HepG2 (cell line): ENCODE measurements at regions not wholly inside any gene's neighbourhood (a gene's known extent, or its start where the extent isn't known, plus 50 kb on each side); places are given as distances from the start of the nearest gene placed in this dataset.

Experiments
- ATRX ChIP-seq: sonication (generic); formaldehyde crosslinking; IDR thresholded peaks from 2 replicates; pipeline ENCODE4 v1.4.0; 2020; ENCODE audit warnings: missing genetic modification reagents, borderline replicate concordance
- BCL6 ChIP-seq: IDR thresholded peaks from 2 replicates; pipeline ENCODE4 v1.6.1; 2016; ENCODE audit warnings: missing genetic modification reagents, missing compliant biosample characterization
- ELF3 ChIP-seq: IDR thresholded peaks from 2 replicates; pipeline ENCODE4 v1.6.1; 2016; ENCODE audit warnings: missing genetic modification reagents, missing compliant biosample characterization
- EP300 ChIP-seq, 3 experiments: sonication (generic) in 1 of 3; formaldehyde crosslinking in 1 of 3; IDR thresholded peaks; 2 replicates each; pipeline versions ENCODE4 v1.5.1 to v1.6.1; 2011 to 2020; ENCODE audit warnings: low read depth in 2 of 3, low read length in 2 of 3, borderline replicate concordance in 1 of 3, improper control_type of control experiment in 1 of 3, mild to moderate bottlenecking in 1 of 3, missing genetic modification reagents in 1 of 3, moderate library complexity in 1 of 3
- FIP1L1 ChIP-seq: fragments of 200-400 bp; formaldehyde crosslinking; IDR thresholded peaks from 2 replicates; pipeline ENCODE4 v1.6.1; 2018; ENCODE audit warnings: low read depth, mild to moderate bottlenecking, low read length, moderate library complexity, borderline replicate concordance; ENCODE audit not compliant: insufficient read depth
- FOXA1 ChIP-seq, 2 experiments: fragments of 450-650 bp in 1 of 2; sonication (generic) in 1 of 2; formaldehyde crosslinking in 1 of 2; IDR thresholded peaks; 2 replicates each; pipeline versions ENCODE4 v1.4.0 to v1.6.1; 2016 to 2020; ENCODE audit warnings: missing genetic modification reagents in 1 of 2
- FOXK1 ChIP-seq: sonication (generic); formaldehyde crosslinking; IDR thresholded peaks from 2 replicates; pipeline ENCODE4 v1.4.0; 2020; ENCODE audit warnings: low read depth, missing genetic modification reagents, borderline replicate concordance
- GABPA ChIP-seq, 2 experiments: IDR thresholded peaks; 2 replicates each; pipeline ENCODE4 v1.6.1; 2011 to 2016; ENCODE audit warnings: low read depth in 2 of 2, low read length in 1 of 2, missing biosample characterization in 1 of 2, missing genetic modification characterization in 1 of 2
- GATAD2A ChIP-seq: IDR thresholded peaks from 2 replicates; pipeline ENCODE4 v1.6.1; 2016
- HMG20A ChIP-seq: IDR thresholded peaks from 2 replicates; pipeline ENCODE4 v1.6.1; 2016; ENCODE audit warnings: borderline replicate concordance
- KLF12 ChIP-seq: sonication (generic); formaldehyde crosslinking; IDR thresholded peaks from 2 replicates; pipeline ENCODE4 v1.4.0; 2020; ENCODE audit warnings: missing genetic modification reagents, borderline replicate concordance
- MIER3 ChIP-seq: IDR thresholded peaks from 2 replicates; pipeline ENCODE4 v1.6.1; 2016; ENCODE audit warnings: missing compliant biosample characterization, borderline replicate concordance
- MTA1 ChIP-seq: sonication (generic); formaldehyde crosslinking; IDR thresholded peaks from 2 replicates; pipeline ENCODE4 v1.4.0; 2020; ENCODE audit warnings: missing genetic modification reagents, mild to moderate bottlenecking, borderline replicate concordance
- PRPF4 ChIP-seq: fragments of 200-400 bp; formaldehyde crosslinking; IDR thresholded peaks from 2 replicates; pipeline ENCODE4 v1.6.1; 2016; ENCODE audit warnings: low read length, low read depth; ENCODE audit not compliant: poor library complexity, severe bottlenecking
- RBM22 ChIP-seq: fragments of 200-400 bp; formaldehyde crosslinking; optimal IDR thresholded peaks from 2 replicates; pipeline ENCODE3; 2017; ENCODE audit warnings: mild to moderate bottlenecking, low read length, moderate library complexity
- SOX5 ChIP-seq: IDR thresholded peaks from 2 replicates; pipeline ENCODE4 v1.6.1; 2016; ENCODE audit warnings: borderline replicate concordance
- ZFP41 ChIP-seq: sonication (generic); formaldehyde crosslinking; IDR thresholded peaks from 2 replicates; pipeline ENCODE4 v1.4.0; 2020; ENCODE audit warnings: mild to moderate bottlenecking, missing genetic modification reagents, borderline replicate concordance
- ZNF256 ChIP-seq: sonication (generic); formaldehyde crosslinking; conservative IDR thresholded peaks from 2 replicates; pipeline ENCODE4 v1.4.0; 2020; ENCODE audit warnings: missing genetic modification reagents
- ZNF432 ChIP-seq: sonication (generic); formaldehyde crosslinking; IDR thresholded peaks from 2 replicates; pipeline ENCODE4 v1.5.0; 2020; ENCODE audit warnings: missing genetic modification reagents, mild to moderate bottlenecking, borderline replicate concordance
- ZNF616 ChIP-seq: sonication (generic); formaldehyde crosslinking; IDR thresholded peaks from 2 replicates; pipeline ENCODE4 v1.5.0; 2020; ENCODE audit warnings: low read depth, mild to moderate bottlenecking, missing genetic modification reagents
- ZSCAN29 ChIP-seq: sonication (generic); formaldehyde crosslinking; conservative IDR thresholded peaks from 2 replicates; pipeline ENCODE4 v1.4.0; 2020; ENCODE audit warnings: mild to moderate bottlenecking, missing genetic modification reagents
- TF ChIP-seq, protein P1 (sequence below): IDR thresholded peaks from 2 replicates; pipeline ENCODE4 v1.6.1; 2016; ENCODE audit warnings: mild to moderate bottlenecking
- TF ChIP-seq, protein P2 (sequence below): IDR thresholded peaks from 2 replicates; pipeline ENCODE4 v1.4.0; 2020; ENCODE audit warnings: mild to moderate bottlenecking, missing genetic modification reagents
- TF ChIP-seq, protein P3 (sequence below): sonication (generic); formaldehyde crosslinking; IDR thresholded peaks from 2 replicates; pipeline ENCODE4 v1.4.0; 2020; ENCODE audit warnings: missing genetic modification reagents

DNA sequence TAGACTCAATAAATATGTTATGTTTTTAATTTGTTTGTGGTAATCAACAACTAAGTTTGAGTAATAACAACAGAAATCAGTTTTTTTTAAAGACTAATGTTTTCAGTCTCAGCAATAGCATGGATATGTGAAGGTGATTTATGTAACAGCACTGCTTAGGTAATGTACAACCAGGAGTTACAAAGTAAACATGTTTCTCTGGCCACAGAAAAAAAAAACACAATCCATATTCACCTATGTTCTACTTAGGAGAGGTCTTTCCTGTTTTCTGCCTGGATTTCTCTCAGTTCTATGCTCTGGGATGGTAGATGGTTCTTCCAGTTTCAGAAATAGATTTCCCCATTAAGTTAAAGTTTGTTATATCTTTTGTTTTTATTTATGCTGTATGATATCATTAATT lies 579.4 kb downstream of the SI start (continued):
- TF ChIP-seq MTA1: no peak
- peak; percentile 57; the same call in 1 of the 2 replicates for TF ChIP-seq HMG20A
- no peak for TF ChIP-seq FOXA1 (IDR thresholded peaks at IDR 0.05)
- peak; percentile 47 for TF ChIP-seq FOXA1 (CRISPR knock-in tag; IDR thresholded peaks at IDR 0.05)
- TF ChIP-seq, protein P1, sequence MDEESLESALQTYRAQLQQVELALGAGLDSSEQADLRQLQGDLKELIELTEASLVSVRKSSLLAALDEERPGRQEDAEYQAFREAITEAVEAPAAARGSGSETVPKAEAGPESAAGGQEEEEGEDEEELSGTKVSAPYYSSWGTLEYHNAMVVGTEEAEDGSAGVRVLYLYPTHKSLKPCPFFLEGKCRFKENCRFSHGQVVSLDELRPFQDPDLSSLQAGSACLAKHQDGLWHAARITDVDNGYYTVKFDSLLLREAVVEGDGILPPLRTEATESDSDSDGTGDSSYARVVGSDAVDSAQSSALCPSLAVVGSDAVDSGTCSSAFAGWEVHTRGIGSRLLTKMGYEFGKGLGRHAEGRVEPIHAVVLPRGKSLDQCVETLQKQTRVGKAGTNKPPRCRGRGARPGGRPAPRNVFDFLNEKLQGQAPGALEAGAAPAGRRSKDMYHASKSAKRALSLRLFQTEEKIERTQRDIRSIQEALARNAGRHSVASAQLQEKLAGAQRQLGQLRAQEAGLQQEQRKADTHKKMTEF (CRISPR knock-in tag): peak; percentile 62
- peak; percentile 83; the same call in 1 of the 2 replicates for TF ChIP-seq FOXK1
- no peak for TF ChIP-seq ZNF256 (CRISPR knock-in tag)
- TF ChIP-seq, protein P2, sequence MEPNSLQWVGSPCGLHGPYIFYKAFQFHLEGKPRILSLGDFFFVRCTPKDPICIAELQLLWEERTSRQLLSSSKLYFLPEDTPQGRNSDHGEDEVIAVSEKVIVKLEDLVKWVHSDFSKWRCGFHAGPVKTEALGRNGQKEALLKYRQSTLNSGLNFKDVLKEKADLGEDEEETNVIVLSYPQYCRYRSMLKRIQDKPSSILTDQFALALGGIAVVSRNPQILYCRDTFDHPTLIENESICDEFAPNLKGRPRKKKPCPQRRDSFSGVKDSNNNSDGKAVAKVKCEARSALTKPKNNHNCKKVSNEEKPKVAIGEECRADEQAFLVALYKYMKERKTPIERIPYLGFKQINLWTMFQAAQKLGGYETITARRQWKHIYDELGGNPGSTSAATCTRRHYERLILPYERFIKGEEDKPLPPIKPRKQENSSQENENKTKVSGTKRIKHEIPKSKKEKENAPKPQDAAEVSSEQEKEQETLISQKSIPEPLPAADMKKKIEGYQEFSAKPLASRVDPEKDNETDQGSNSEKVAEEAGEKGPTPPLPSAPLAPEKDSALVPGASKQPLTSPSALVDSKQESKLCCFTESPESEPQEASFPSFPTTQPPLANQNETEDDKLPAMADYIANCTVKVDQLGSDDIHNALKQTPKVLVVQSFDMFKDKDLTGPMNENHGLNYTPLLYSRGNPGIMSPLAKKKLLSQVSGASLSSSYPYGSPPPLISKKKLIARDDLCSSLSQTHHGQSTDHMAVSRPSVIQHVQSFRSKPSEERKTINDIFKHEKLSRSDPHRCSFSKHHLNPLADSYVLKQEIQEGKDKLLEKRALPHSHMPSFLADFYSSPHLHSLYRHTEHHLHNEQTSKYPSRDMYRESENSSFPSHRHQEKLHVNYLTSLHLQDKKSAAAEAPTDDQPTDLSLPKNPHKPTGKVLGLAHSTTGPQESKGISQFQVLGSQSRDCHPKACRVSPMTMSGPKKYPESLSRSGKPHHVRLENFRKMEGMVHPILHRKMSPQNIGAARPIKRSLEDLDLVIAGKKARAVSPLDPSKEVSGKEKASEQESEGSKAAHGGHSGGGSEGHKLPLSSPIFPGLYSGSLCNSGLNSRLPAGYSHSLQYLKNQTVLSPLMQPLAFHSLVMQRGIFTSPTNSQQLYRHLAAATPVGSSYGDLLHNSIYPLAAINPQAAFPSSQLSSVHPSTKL (CRISPR knock-in tag): peak; percentile 78
- TF ChIP-seq ZNF432 (CRISPR knock-in tag): no peak
- TF ChIP-seq BCL6 (CRISPR knock-in tag): peak; percentile 54
- TF ChIP-seq FIP1L1: no peak
- TF ChIP-seq ELF3 (CRISPR knock-in tag): peak; percentile 59; the same call in 1 of the 2 replicates
- TF ChIP-seq ZSCAN29: no peak
- TF ChIP-seq, protein P3, sequence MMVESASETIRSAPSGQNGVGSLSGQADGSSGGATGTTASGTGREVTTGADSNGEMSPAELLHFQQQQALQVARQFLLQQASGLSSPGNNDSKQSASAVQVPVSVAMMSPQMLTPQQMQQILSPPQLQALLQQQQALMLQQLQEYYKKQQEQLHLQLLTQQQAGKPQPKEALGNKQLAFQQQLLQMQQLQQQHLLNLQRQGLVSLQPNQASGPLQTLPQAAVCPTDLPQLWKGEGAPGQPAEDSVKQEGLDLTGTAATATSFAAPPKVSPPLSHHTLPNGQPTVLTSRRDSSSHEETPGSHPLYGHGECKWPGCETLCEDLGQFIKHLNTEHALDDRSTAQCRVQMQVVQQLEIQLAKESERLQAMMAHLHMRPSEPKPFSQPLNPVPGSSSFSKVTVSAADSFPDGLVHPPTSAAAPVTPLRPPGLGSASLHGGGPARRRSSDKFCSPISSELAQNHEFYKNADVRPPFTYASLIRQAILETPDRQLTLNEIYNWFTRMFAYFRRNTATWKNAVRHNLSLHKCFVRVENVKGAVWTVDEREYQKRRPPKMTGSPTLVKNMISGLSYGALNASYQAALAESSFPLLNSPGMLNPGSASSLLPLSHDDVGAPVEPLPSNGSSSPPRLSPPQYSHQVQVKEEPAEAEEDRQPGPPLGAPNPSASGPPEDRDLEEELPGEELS: peak; percentile 33; the same call in 1 of the 2 replicates
- no peak for TF ChIP-seq KLF12 (CRISPR knock-in tag)
- peak in 1 of 2 experiments; percentile 44; a peak in 1 of 4 replicates for TF ChIP-seq EP300 (IDR thresholded peaks at IDR 0.05; ENCODE audit: low read depth in 2 of 2, low read length in 2 of 2)
- no peak for TF ChIP-seq EP300 (CRISPR knock-in tag; IDR thresholded peaks at IDR 0.05; ENCODE audit: borderline replicate concordance)
- no peak for TF ChIP-seq PRPF4
- TF ChIP-seq ZNF616 (CRISPR knock-in tag): no peak
- TF ChIP-seq GATAD2A: peak; percentile 51
- no peak for TF ChIP-seq MIER3 (CRISPR knock-in tag)
- TF ChIP-seq RBM22: no peak
- TF ChIP-seq GABPA (IDR thresholded peaks at IDR 0.05; ENCODE audit: low read depth, low read length): no peak
- TF ChIP-seq GABPA (CRISPR knock-in tag; IDR thresholded peaks at IDR 0.05; ENCODE audit: low read depth): peak; percentile 51
- TF ChIP-seq SOX5: peak; percentile 61; the same call in 1 of the 2 replicates
- TF ChIP-seq ATRX (CRISPR knock-in tag): no peak
- TF ChIP-seq ZFP41 (CRISPR knock-in tag): no peak
